ENCODE measurements at regions not wholly inside any gene's neighbourhood (a gene's known extent, or its start where the extent isn't known, plus 50 kb on each side); places are given as distances from the start of the nearest gene placed in this dataset.

GRCh38 chr1:224801844-224802490 is 127.5 kb upstream of the DNAH14 start:
- TF ChIP-seq SUZ12 (IDR thresholded peaks at IDR 0.05), result no peak
- no peak for TF ChIP-seq FOXA1 (IDR thresholded peaks at IDR 0.05)
- no peak for TF ChIP-seq SP1 (IDR thresholded peaks at IDR 0.05)
- TF ChIP-seq PKNOX1 (IDR thresholded peaks at IDR 0.05), result no peak
- TF ChIP-seq L3MBTL2 (conservative IDR thresholded peaks at IDR 0.05), result no peak
- TF ChIP-seq FOXK2 (IDR thresholded peaks at IDR 0.05), result no peak
- TF ChIP-seq FOXM1 (IDR thresholded peaks at IDR 0.05; ENCODE audit: borderline replicate concordance), result no peak
- TF ChIP-seq HDGF (IDR thresholded peaks at IDR 0.05; ENCODE audit: borderline replicate concordance), result no peak

Data from HEK293T (cell line).